ENCODE measurements at regions not wholly inside any gene's neighbourhood (a gene's known extent, or its start where the extent isn't known, plus 50 kb on each side); places are given as distances from the start of the nearest gene placed in this dataset.

GRCh38 chr13:34803756-34804155, 138.3 kb upstream of the NBEA start:
- TF ChIP-seq CTCF (IDR thresholded peaks at IDR 0.05; ENCODE audit: insufficient read depth, low read length, poor library complexity, severe bottlenecking) = no peak
- Histone ChIP-seq H3K36me3 (ENCODE audit: control insufficient read depth, insufficient read depth, low read length) (no peaks in the 10 kb centered on the region), H3K4me3 (ENCODE audit: low read depth, low read length) (no peak overlapping the region), H3K27me3 (ENCODE audit: control insufficient read depth, insufficient read depth, low read length) (no peaks in the 10 kb centered on the region)
- DNase-seq (ENCODE audit: low read depth) = no peak

DNA sequence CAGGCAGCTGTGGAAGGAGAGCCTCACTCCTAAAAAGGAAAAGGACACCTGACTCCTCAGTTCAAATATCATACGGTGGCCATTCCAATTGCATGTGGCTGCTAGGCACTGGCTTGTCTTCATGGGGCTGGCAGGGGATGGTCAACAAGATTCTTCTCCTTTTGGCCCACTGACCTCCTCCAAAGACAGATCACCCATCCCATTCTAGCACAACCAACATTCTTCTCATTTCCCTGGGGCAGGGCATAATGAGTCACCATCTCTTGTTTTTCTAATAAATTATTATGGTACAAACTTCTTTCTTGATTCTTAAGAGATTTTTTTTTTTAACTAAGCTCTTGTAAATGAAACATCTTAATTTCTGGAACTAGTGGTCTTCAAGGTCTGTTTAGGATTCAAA, 136.7 kb upstream of the NBEA start:
- Histone ChIP-seq H3K27me3 (ENCODE audit: control insufficient read depth, insufficient read depth, low read length) (no peaks in the 10 kb centered on the region), H3K36me3 (ENCODE audit: control insufficient read depth, insufficient read depth, low read length) (no peaks in the 10 kb centered on the region), H3K4me3 (ENCODE audit: low read depth, low read length) (no peak overlapping the region)
- no peak for DNase-seq (ENCODE audit: low read depth)
- no peak for TF ChIP-seq CTCF (IDR thresholded peaks at IDR 0.05; ENCODE audit: insufficient read depth, low read length, poor library complexity, severe bottlenecking)

DNA sequence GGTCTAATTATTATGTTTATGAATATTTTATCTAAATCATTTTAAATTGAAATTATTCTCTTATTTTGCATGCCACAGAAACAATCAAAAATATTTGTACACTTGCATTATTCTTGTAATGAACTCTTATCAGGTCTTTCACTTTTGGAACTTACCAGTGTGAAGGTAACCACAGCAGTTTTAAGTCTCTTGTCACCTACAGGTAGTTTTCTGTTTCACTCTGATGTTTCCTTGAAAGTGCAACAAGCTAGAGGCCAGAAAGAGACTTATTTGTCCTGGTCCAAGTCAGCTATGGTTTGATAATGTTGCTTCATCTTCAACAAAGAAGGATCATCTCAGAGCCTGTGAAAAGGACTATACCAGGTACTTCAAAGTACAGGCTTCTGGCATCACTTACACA, 133.4 kb upstream of the NBEA start:
- Histone ChIP-seq H3K4me3 (ENCODE audit: low read depth, low read length) (no peak overlapping the region), H3K36me3 (ENCODE audit: control insufficient read depth, insufficient read depth, low read length) (no peaks in the 10 kb centered on the region), H3K27me3 (ENCODE audit: control insufficient read depth, insufficient read depth, low read length) (no peaks in the 10 kb centered on the region)
- TF ChIP-seq CTCF (IDR thresholded peaks at IDR 0.05; ENCODE audit: insufficient read depth, low read length, poor library complexity, severe bottlenecking) = no peak
- no peak for DNase-seq (ENCODE audit: low read depth)

DNA sequence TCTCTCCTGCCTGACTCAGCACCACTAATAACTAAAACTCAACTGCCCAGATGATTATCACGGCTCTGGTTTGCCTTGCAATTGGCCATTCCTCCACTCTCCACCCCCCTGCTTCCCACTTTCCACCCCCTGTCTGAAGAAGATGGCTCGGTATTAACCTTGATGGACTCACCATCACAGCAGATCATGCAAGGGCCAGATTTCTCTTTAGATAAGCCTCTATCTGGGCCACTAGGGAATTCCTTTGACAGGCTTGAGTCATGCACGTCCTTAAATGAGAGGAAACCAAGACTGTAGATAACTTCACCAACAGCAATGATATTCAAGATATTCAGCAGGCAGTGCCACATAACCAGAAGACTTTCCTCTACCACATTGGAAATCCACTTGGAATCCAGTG, 131.1 kb upstream of the NBEA start:
- Histone ChIP-seq H3K4me3 (ENCODE audit: low read depth, low read length) (no peak overlapping the region), H3K36me3 (ENCODE audit: control insufficient read depth, insufficient read depth, low read length) (no peaks in the 10 kb centered on the region), H3K27me3 (ENCODE audit: control insufficient read depth, insufficient read depth, low read length) (no peaks in the 10 kb centered on the region)
- DNase-seq (ENCODE audit: low read depth) = no peak
- no peak for TF ChIP-seq CTCF (IDR thresholded peaks at IDR 0.05; ENCODE audit: insufficient read depth, low read length, poor library complexity, severe bottlenecking)

DNA sequence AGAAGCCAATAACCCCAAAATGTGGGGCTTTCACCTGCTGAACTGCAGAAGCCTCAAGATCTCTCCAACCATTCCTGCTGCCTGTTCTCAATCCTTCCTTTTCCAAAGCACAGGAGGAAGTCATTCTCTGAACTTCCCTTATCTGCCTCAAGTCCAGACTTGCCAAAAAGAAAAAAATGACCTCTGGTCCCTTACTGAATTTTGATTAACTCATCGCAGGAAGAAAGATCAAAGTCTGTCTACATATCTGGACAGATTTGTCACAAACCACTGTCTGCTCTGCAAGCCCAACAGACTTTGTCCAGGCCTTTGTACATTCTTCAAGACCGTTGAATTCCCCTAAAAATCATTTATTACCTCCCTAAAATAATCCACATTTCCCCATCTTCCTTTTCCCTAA, 126.5 kb upstream of the NBEA start:
- no peaks in the 10 kb centered on the region for H3K36me3 ChIP-seq (ENCODE audit: control insufficient read depth, insufficient read depth, low read length)
- no peak overlapping the region for H3K4me3 ChIP-seq (ENCODE audit: low read depth, low read length)
- H3K27me3 ChIP-seq (ENCODE audit: control insufficient read depth, insufficient read depth, low read length) = no peaks in the 10 kb centered on the region
- TF ChIP-seq CTCF (IDR thresholded peaks at IDR 0.05; ENCODE audit: insufficient read depth, low read length, poor library complexity, severe bottlenecking) = no peak
- no peak for DNase-seq (ENCODE audit: low read depth)

- DNase-seq (ENCODE audit: low read depth) = no peak
- Histone ChIP-seq H3K36me3 (ENCODE audit: control insufficient read depth, insufficient read depth, low read length) (no peaks in the 10 kb centered on the region), H3K4me3 (ENCODE audit: low read depth, low read length) (no peak overlapping the region), H3K27me3 (ENCODE audit: control insufficient read depth, insufficient read depth, low read length) (no peaks in the 10 kb centered on the region)
- no peak for TF ChIP-seq CTCF (IDR thresholded peaks at IDR 0.05; ENCODE audit: insufficient read depth, low read length, poor library complexity, severe bottlenecking)
These were observed 125.7 kb upstream of the NBEA start for GRCh38 chr13:34816245-34816884.

All from kidney epithelial cell (primary cell).